ENCODE measurements at regions not wholly inside any gene's neighbourhood (a gene's known extent, or its start where the extent isn't known, plus 50 kb on each side); places are given as distances from the start of the nearest gene placed in this dataset.
"Not testable (repeated sequence)": the region's sequence is repeated elsewhere in the genome, so short reads cannot be mapped to it uniquely, and the experiment has no call there.

- DNase-seq, result no peak
These were observed 167.5 kb upstream of the PRICKLE1 start for GRCh38 chr12:42756841-42757623.

GRCh38 chr12:42750356-42750755, 160.8 kb upstream of the PRICKLE1 start:
- DNase-seq, result no peak

- no peak for DNase-seq
These were observed 159.7 kb upstream of the PRICKLE1 start for GRCh38 chr12:42749239-42749638.

GRCh38 chr12:42744539-42745182, 155.1 kb upstream of the PRICKLE1 start:
- DNase-seq, result no peak

GRCh38 chr12:42742716-42743115, 153.2 kb upstream of the PRICKLE1 start:
- no peak for DNase-seq

- no peak for DNase-seq
These were observed 152.4 kb upstream of the PRICKLE1 start for GRCh38 chr12:42741771-42742510.

GRCh38 chr12:42741091-42741490, 151.5 kb upstream of the PRICKLE1 start:
- DNase-seq, result no peak

- no peak for DNase-seq
These were observed 147.9 kb upstream of the PRICKLE1 start for GRCh38 chr12:42737398-42737797.

GRCh38 chr12:42735861-42736361, 146.4 kb upstream of the PRICKLE1 start:
- no peak for DNase-seq

- DNase-seq, result no peak
These were observed 144.4 kb upstream of the PRICKLE1 start for GRCh38 chr12:42733911-42734310.

- DNase-seq, result no peak
These were observed 143.4 kb upstream of the PRICKLE1 start for GRCh38 chr12:42732908-42733411.

GRCh38 chr12:42730291-42730690, 140.7 kb upstream of the PRICKLE1 start:
- no peak for DNase-seq

GRCh38 chr12:42729535-42729900, 140.0 kb upstream of the PRICKLE1 start:
- DNase-seq, result no peak

GRCh38 chr12:42728770-42729534, 139.4 kb upstream of the PRICKLE1 start:
- no peak for DNase-seq

- DNase-seq, result no peak
These were observed 138.7 kb upstream of the PRICKLE1 start for GRCh38 chr12:42728287-42728686.

GRCh38 chr12:42725809-42726208, 136.3 kb upstream of the PRICKLE1 start:
- no peak for DNase-seq

- no peak for DNase-seq
These were observed 126.9 kb upstream of the PRICKLE1 start for GRCh38 chr12:42716491-42716891.

GRCh38 chr12:42713566-42713965, 124.0 kb upstream of the PRICKLE1 start:
- DNase-seq, result not testable (repeated sequence)

- not testable (repeated sequence) for DNase-seq
These were observed 118.8 kb upstream of the PRICKLE1 start for GRCh38 chr12:42708374-42708773.

GRCh38 chr12:42707312-42708226, 118.0 kb upstream of the PRICKLE1 start:
- DNase-seq, result no peak

- no peak for DNase-seq
These were observed 116.8 kb upstream of the PRICKLE1 start for GRCh38 chr12:42706321-42706720.

GRCh38 chr12:42705863-42706262, 116.3 kb upstream of the PRICKLE1 start:
- no peak for DNase-seq
